H1 (cell line): ENCODE measurements at regions not wholly inside any gene's neighbourhood (a gene's known extent, or its start where the extent isn't known, plus 50 kb on each side); places are given as distances from the start of the nearest gene placed in this dataset.

Source experiments
- CTCF ChIA-PET: fragments of 300-600 bp; sonication (Branson Sonifier 250); formaldehyde crosslinking; loops from one replicate; lab custom pipeline; 2021; ENCODE audit not compliant: partially characterized antibody; lab: Charles Lee
- POLR2A ChIA-PET: fragments of 300-600 bp; sonication (Branson Sonifier 250); formaldehyde crosslinking; loops from one replicate; lab custom pipeline; 2021; ENCODE audit warnings: inconsistent platforms; ENCODE audit not compliant: partially characterized antibody; lab: Charles Lee
- DNase-seq, 2 experiments: peaks; one replicate each; pipeline versions ENCODE4 v3.0.0 to v3.0.0-alpha.2; 2010 to 2022; ENCODE audit warnings: low spot score in 2 of 2, low read depth in 1 of 2, mixed read lengths in 1 of 2
- FAIRE-seq: peaks from 2 replicates; lab custom pipeline; 2011; peaks lifted over from hg19 to GRCh38; lab: Jason Lieb, UNC
- H2AFZ ChIP-seq: 2 replicates; pipeline ENCODE4 v1.8.1; 2012; ENCODE audit warnings: low read length, inconsistent platforms
- H2AK5ac ChIP-seq: 2 replicates; pipeline ENCODE4 v1.6.1; 2013; ENCODE audit warnings: low read depth, low read length
- H2BK120ac ChIP-seq: replicated peaks from 2 replicates; pipeline ENCODE3; 2013; ENCODE audit warnings: low read depth, low read length, inconsistent platforms
- H2BK12ac ChIP-seq: 2 replicates; pipeline ENCODE4 v1.6.1; 2013; ENCODE audit warnings: low read depth, low read length
- H2BK15ac ChIP-seq: 2 replicates; pipeline ENCODE4 v1.6.1; 2013; ENCODE audit warnings: low read length
- H2BK20ac ChIP-seq: 2 replicates; pipeline ENCODE4 v1.6.1; 2013; ENCODE audit warnings: low read length
- H2BK5ac ChIP-seq: 2 replicates; pipeline ENCODE4 v1.6.1; 2013; ENCODE audit warnings: low read depth, low read length
- H3K14ac ChIP-seq: 2 replicates; pipeline ENCODE4 v1.6.1; 2013; ENCODE audit warnings: inconsistent platforms; ENCODE audit not compliant: insufficient read length
- H3K18ac ChIP-seq: 2 replicates; pipeline ENCODE4 v1.6.1; 2013; ENCODE audit warnings: low read length; ENCODE audit errors: extremely low read depth
- H3K23ac ChIP-seq: 2 replicates; pipeline ENCODE4 v1.6.1; 2013; ENCODE audit warnings: inconsistent platforms; ENCODE audit not compliant: insufficient read length
- H3K23me2 ChIP-seq: 2 replicates; pipeline ENCODE4 v1.6.1; 2013; ENCODE audit warnings: low read depth, low read length
- H3K27ac ChIP-seq: 2 replicates; pipeline ENCODE4 v1.6.1; 2011; ENCODE audit warnings: low read depth, low read length, inconsistent platforms
- H3K27me3 ChIP-seq, 4 experiments: replicated peaks in 1 of 4; 1 replicate in 1 of 4; 2 replicates in 3 of 4; pipeline versions ENCODE4 v1.6.1 to v1.8.1; 2011 to 2013; ENCODE audit warnings: low read length in 3 of 4, mild to moderate bottlenecking in 3 of 4, inconsistent platforms in 2 of 4, mixed read lengths in 2 of 4, moderate library complexity in 1 of 4; ENCODE audit not compliant: control insufficient read depth in 3 of 4, insufficient read depth in 3 of 4; ENCODE audit errors: extremely low read depth in 1 of 4
- H3K36me3 ChIP-seq, 4 experiments: 2 replicates each; pipeline versions ENCODE4 v1.6.1 to v1.8.1; 2011 to 2013; ENCODE audit warnings: mild to moderate bottlenecking in 4 of 4, low read length in 3 of 4, moderate library complexity in 2 of 4, control low read depth in 1 of 4, inconsistent platforms in 1 of 4; ENCODE audit not compliant: insufficient read depth in 4 of 4, control insufficient read depth in 2 of 4
- H3K4ac ChIP-seq: replicated peaks from 2 replicates; pipeline ENCODE3; 2013; ENCODE audit warnings: low read length, low read depth, mixed read lengths, inconsistent platforms; ENCODE audit not compliant: insufficient read length
- H3K4me1 ChIP-seq, 4 experiments: replicated peaks in 1 of 4; 1 replicate in 1 of 4; 2 replicates in 3 of 4; pipeline versions ENCODE4 v1.6.1 to v1.8.1; 2011 to 2013; ENCODE audit warnings: low read length in 3 of 4, inconsistent platforms in 2 of 4, mixed read lengths in 1 of 4; ENCODE audit not compliant: insufficient read depth in 4 of 4, control insufficient read depth in 3 of 4
- H3K4me2 ChIP-seq, 2 experiments: 2 replicates each; pipeline versions ENCODE4 v1.6.1 to v1.8.1; 2011 to 2013; ENCODE audit warnings: low read depth in 2 of 2, low read length in 2 of 2, control low read depth in 1 of 2, inconsistent platforms in 1 of 2, mild to moderate bottlenecking in 1 of 2; ENCODE audit not compliant: insufficient read depth in 1 of 2
- H3K4me3 ChIP-seq, 4 experiments: fragments of 200-600, 300-600 bp in 1 of 4; sonication (generic), shearing (Covaris generic), sonication (Bioruptor Twin) in 1 of 4; 2 replicates each; pipeline versions ENCODE4 v1.5.1 to v1.8.1; 2011 to 2016; ENCODE audit warnings: low read length in 4 of 4, low read depth in 3 of 4, control low read depth in 2 of 4, inconsistent platforms in 2 of 4, mild to moderate bottlenecking in 2 of 4, mixed read lengths in 1 of 4, moderate library complexity in 1 of 4; ENCODE audit not compliant: insufficient read depth in 2 of 4; ENCODE audit errors: extremely low read depth in 1 of 4
- H3K56ac ChIP-seq: replicated peaks from 2 replicates; pipeline ENCODE3; 2013; ENCODE audit warnings: low read depth, mild to moderate bottlenecking, mixed read lengths, low read length, inconsistent platforms; ENCODE audit not compliant: insufficient read length
- H3K79me1 ChIP-seq: 2 replicates; pipeline ENCODE4 v1.6.1; 2013; ENCODE audit warnings: low read depth, low read length, control low read depth
- H3K79me2 ChIP-seq, 2 experiments: 2 replicates each; pipeline versions ENCODE4 v1.6.1 to v1.8.1; 2012 to 2013; ENCODE audit warnings: low read length in 2 of 2, mild to moderate bottlenecking in 2 of 2, inconsistent platforms in 1 of 2; ENCODE audit not compliant: insufficient read depth in 2 of 2, control insufficient read depth in 1 of 2
- H3K9ac ChIP-seq, 4 experiments: replicated peaks in 1 of 4; 1 replicate in 1 of 4; 2 replicates in 3 of 4; pipeline versions ENCODE4 v1.6.1 to v1.8.1; 2011 to 2013; ENCODE audit warnings: low read depth in 3 of 4, low read length in 3 of 4, control low read depth in 2 of 4, mild to moderate bottlenecking in 2 of 4, moderate library complexity in 2 of 4, inconsistent platforms in 1 of 4; ENCODE audit errors: extremely low read depth in 1 of 4
- H3K9me3 ChIP-seq, 2 experiments: 2 replicates each; pipeline versions ENCODE4 v1.6.1 to v1.8.1; 2012 to 2013; ENCODE audit warnings: mild to moderate bottlenecking in 2 of 2, moderate library complexity in 2 of 2, control low read depth in 1 of 2, inconsistent platforms in 1 of 2, low read depth in 1 of 2, low read length in 1 of 2, mixed read lengths in 1 of 2; ENCODE audit not compliant: insufficient read depth in 2 of 2
- H4K20me1 ChIP-seq, 2 experiments: replicated peaks in 1 of 2; 2 replicates each; pipeline versions ENCODE3 to v1.8.1; 2011 to 2013; ENCODE audit warnings: inconsistent platforms in 2 of 2, low read length in 2 of 2, mild to moderate bottlenecking in 1 of 2; ENCODE audit not compliant: insufficient read depth in 2 of 2, control insufficient read depth in 1 of 2
- H4K5ac ChIP-seq: 2 replicates; pipeline ENCODE4 v1.6.1; 2013; ENCODE audit warnings: low read length, low read depth, mixed read lengths, inconsistent platforms; ENCODE audit not compliant: insufficient read length
- H4K8ac ChIP-seq: 2 replicates; pipeline ENCODE4 v1.8.0; 2013; ENCODE audit warnings: mild to moderate bottlenecking, moderate library complexity, low read length, inconsistent platforms; ENCODE audit not compliant: insufficient read depth; ENCODE audit errors: extremely low read depth
- H4K91ac ChIP-seq: replicated peaks from 2 replicates; pipeline ENCODE3; 2013; ENCODE audit warnings: low read length, mixed read lengths, inconsistent platforms; ENCODE audit not compliant: insufficient read length
- MAX ChIP-seq: IDR thresholded peaks from 2 replicates; pipeline ENCODE4 v1.6.1; 2012; ENCODE audit warnings: inconsistent platforms
- POLR2AphosphoS5 ChIP-seq: IDR thresholded peaks from 2 replicates; pipeline ENCODE4 v1.6.1; 2011; ENCODE audit warnings: low read depth, low read length
- WGBS, 2 experiments: shearing (Covaris generic) in 1 of 2; methylation state at CpG; one replicate each; pipeline versions ENCODE4 v1.1.6 to v1.1.7; 2013 to 2015; ENCODE audit warnings: low lambda C conversion rate in 2 of 2, mixed read lengths in 2 of 2, inconsistent platforms in 1 of 2, low coverage in 1 of 2, missing lambda C conversion rate in 1 of 2; ENCODE audit not compliant: insufficient replicate concordance in 2 of 2, insufficient coverage in 1 of 2, insufficient read length in 1 of 2; ENCODE audit errors: extremely low coverage in 1 of 2, missing lambda C conversion rate in 1 of 2; 5-methylcytosine and 5-hydroxymethylcytosine counted together

DNA sequence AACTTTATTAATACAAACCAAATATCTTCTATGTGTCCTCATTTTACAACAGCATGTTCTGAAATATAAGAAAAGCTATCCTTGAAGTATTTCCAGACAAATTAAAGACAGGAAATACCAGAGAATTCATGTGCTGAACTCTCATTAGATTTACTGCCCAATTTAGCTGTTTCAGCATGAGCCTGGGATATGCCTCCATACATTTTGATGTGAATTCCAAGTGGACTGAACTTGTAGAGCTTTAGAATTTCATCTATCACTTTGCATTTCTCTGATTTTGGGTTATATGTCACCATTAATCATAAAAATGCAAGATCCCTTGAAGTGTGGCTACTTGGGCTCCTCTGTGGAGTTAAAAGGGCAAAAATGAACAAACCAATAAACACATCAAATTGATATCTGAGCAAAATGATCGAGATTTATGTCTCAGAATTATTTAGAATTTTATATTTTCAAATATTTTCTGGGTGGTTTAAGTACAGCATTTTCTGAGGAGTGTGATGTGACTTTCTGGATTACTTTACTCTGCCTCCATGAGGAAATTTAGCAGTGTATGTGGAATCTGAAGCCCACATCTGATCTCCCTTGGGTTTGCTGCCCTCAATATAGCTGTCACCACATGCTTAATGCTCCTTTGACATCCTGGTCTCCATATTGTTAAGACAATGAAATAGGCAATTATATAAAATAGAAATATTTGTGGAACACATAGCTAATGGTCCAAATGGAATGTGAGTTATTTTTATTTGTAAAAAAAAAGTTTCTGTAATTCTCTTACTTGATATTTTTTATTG is 206.6 kb upstream of the RBMS1 start:
- H3K4ac ChIP-seq = no peak overlapping the region
- H4K8ac ChIP-seq = no peak overlapping the region
- TF ChIP-seq POLR2AphosphoS5 = no peak
- no peak for TF ChIP-seq MAX
- H3K27ac ChIP-seq = no peak overlapping the region
- H3K56ac ChIP-seq = no peak overlapping the region
- no peaks in the 10 kb centered on the region for H3K23me2 ChIP-seq
- FAIRE-seq = no peak
- H4K91ac ChIP-seq = no peak overlapping the region
- H3K9me3 ChIP-seq = no peaks in the 10 kb centered on the region
- H3K18ac ChIP-seq = no peak overlapping the region
- H2BK20ac ChIP-seq = no peak overlapping the region
- H3K79me2 ChIP-seq = no peaks in the 10 kb centered on the region
- no peak overlapping the region for H2BK120ac ChIP-seq
- H4K20me1 ChIP-seq = no peaks in the 10 kb centered on the region
- no peak overlapping the region for H3K4me3 ChIP-seq
- no peak overlapping the region for H3K23ac ChIP-seq
- WGBS, 2 experiments = 94% methylated on average over 1 of the region's 1 CpG; no CpG with 5 or more reads in 1 of the 2 experiments
- no peaks in the 10 kb centered on the region for H3K36me3 ChIP-seq
- H2AK5ac ChIP-seq = no peak overlapping the region
- H3K4me1 ChIP-seq = peaks cover 0 to 11% (median 4%) of the 10 kb centered on the region in 4 experiments; a peak in 2 of 7 replicates
- POLR2A ChIA-PET = no interaction called here
- CTCF ChIA-PET = no interaction called here
- no peak overlapping the region for H3K14ac ChIP-seq
- no peak overlapping the region for H3K9ac ChIP-seq
- no peak overlapping the region for H2BK12ac ChIP-seq
- no peaks in the 10 kb centered on the region for H3K79me1 ChIP-seq
- H3K27me3 ChIP-seq = no peaks in the 10 kb centered on the region
- no peak overlapping the region for H2BK15ac ChIP-seq
- no peak overlapping the region for H3K4me2 ChIP-seq
- H2BK5ac ChIP-seq = no peak overlapping the region
- DNase-seq = no peak
- no peak overlapping the region for H2AFZ ChIP-seq
- H4K5ac ChIP-seq = no peak overlapping the region
